GM23248 (cell line): ENCODE measurements at regions not wholly inside any gene's neighbourhood (a gene's known extent, or its start where the extent isn't known, plus 50 kb on each side); places are given as distances from the start of the nearest gene placed in this dataset.

Experiments used
- EZH2 ChIP-seq: fragments of 200-600 bp; sonication (generic); IDR thresholded peaks from 2 replicates; pipeline ENCODE4 v1.6.1; 2018; ENCODE audit warnings: antibody characterized with exemption, mild to moderate bottlenecking; ENCODE audit not compliant: insufficient read depth, poor library complexity, severe bottlenecking
- EZH2phosphoT487 ChIP-seq: fragments of 200-600 bp; sonication (generic); IDR thresholded peaks from 2 replicates; pipeline ENCODE4 v1.6.1; 2018; ENCODE audit warnings: antibody characterized with exemption, moderate library complexity, mild to moderate bottlenecking, low read depth; ENCODE audit not compliant: insufficient read depth

DNA sequence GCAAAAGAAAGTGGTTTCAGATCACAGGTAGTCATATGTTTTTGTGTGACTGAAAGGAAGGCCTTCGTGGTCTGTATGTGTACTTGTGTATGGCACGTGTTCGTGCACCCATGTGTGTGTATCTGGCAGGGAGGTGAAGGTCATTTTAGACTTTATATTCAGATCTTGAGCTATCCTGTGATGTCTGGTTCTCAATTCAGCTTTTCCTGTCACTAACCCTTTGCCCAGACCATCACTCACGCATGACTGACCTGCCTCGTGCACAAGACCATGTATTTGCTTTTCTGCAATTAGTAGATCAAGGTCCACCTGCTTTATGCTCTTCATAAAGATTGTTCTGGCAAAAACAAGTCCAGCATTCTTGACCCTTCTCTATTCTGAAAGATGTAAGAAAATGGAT is 139.7 kb upstream of the MAF start:
- TF ChIP-seq EZH2 (no peak), EZH2phosphoT487 (no peak)
